Ovary (tissue), 3 donors: ENCODE measurements at regions not wholly inside any gene's neighbourhood (a gene's known extent, or its start where the extent isn't known, plus 50 kb on each side); places are given as distances from the start of the nearest gene placed in this dataset.

Source experiments
- POLR2A ChIP-seq: fragments of 450-650 bp; IDR thresholded peaks from one replicate; pipeline ENCODE4 v1.6.1; 2017; ENCODE audit warnings: antibody characterized with exemption, mild to moderate bottlenecking, moderate library complexity
- TF ChIP-seq, protein P1 (sequence below), 3 donors: fragments of 450-650 bp in 2 of 3; fragments of 200-600 bp in 1 of 3; IDR thresholded peaks; one replicate each; pipeline versions ENCODE4 v1.5.1 to v1.8.0; 2016 to 2022; ENCODE audit warnings: antibody characterized with exemption in 3 of 3, mild to moderate bottlenecking in 1 of 3
- donor health status: DM: no; HTN: no; CAD: no.

DNA sequence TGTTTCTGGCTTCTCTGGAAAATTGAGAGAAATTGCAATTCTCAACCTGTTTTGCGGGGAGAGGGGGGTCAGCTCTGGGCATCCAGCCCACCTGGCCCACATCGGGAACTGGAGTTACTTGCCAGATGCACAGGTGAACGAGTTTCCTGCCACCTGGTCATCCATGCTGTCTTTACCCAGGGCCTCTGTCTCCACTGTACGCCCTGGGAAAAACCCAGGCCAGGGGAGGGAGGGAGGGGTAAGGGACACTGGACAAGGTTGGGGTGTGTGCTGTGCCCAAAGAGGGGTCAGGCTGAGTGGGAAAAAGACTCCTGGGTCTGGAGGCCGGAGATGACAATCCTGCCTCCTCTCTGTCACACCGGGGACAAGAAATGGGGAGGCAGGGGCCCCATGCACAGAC lies 307.6 kb downstream of the ZNF536 start:
- no peak for TF ChIP-seq POLR2A
- TF ChIP-seq, protein P1, sequence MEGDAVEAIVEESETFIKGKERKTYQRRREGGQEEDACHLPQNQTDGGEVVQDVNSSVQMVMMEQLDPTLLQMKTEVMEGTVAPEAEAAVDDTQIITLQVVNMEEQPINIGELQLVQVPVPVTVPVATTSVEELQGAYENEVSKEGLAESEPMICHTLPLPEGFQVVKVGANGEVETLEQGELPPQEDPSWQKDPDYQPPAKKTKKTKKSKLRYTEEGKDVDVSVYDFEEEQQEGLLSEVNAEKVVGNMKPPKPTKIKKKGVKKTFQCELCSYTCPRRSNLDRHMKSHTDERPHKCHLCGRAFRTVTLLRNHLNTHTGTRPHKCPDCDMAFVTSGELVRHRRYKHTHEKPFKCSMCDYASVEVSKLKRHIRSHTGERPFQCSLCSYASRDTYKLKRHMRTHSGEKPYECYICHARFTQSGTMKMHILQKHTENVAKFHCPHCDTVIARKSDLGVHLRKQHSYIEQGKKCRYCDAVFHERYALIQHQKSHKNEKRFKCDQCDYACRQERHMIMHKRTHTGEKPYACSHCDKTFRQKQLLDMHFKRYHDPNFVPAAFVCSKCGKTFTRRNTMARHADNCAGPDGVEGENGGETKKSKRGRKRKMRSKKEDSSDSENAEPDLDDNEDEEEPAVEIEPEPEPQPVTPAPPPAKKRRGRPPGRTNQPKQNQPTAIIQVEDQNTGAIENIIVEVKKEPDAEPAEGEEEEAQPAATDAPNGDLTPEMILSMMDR (IDR thresholded peaks at IDR 0.05), result no peak
